Body of pancreas (tissue), 4 donors: ENCODE measurements at regions not wholly inside any gene's neighbourhood (a gene's known extent, or its start where the extent isn't known, plus 50 kb on each side); places are given as distances from the start of the nearest gene placed in this dataset.

Experiments
- POLR2A ChIP-seq, 3 donors: fragments of 450-650 bp; IDR thresholded peaks; one replicate each; pipeline ENCODE4 v1.6.1; 2016; ENCODE audit warnings: antibody characterized with exemption in 3 of 3, mild to moderate bottlenecking in 2 of 3
- TF ChIP-seq, protein P1 (sequence below), 7 experiments: fragments of 450-650 bp in 4 of 7; fragments of 200-600 bp in 3 of 7; sonication (generic) in 3 of 7; IDR thresholded peaks; one replicate each; pipeline ENCODE4 v1.5.1; 2016 to 2019; ENCODE audit warnings: antibody characterized with exemption in 7 of 7

- TF ChIP-seq, protein P1, sequence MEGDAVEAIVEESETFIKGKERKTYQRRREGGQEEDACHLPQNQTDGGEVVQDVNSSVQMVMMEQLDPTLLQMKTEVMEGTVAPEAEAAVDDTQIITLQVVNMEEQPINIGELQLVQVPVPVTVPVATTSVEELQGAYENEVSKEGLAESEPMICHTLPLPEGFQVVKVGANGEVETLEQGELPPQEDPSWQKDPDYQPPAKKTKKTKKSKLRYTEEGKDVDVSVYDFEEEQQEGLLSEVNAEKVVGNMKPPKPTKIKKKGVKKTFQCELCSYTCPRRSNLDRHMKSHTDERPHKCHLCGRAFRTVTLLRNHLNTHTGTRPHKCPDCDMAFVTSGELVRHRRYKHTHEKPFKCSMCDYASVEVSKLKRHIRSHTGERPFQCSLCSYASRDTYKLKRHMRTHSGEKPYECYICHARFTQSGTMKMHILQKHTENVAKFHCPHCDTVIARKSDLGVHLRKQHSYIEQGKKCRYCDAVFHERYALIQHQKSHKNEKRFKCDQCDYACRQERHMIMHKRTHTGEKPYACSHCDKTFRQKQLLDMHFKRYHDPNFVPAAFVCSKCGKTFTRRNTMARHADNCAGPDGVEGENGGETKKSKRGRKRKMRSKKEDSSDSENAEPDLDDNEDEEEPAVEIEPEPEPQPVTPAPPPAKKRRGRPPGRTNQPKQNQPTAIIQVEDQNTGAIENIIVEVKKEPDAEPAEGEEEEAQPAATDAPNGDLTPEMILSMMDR (IDR thresholded peaks at IDR 0.05): no peak
- TF ChIP-seq POLR2A (IDR thresholded peaks at IDR 0.05): no peak
Observed at GRCh38 chr9:99523838-99524237, 297.8 kb upstream of the NR4A3 start.
